ENCODE measurements at regions not wholly inside any gene's neighbourhood (a gene's known extent, or its start where the extent isn't known, plus 50 kb on each side); places are given as distances from the start of the nearest gene placed in this dataset.

DNA sequence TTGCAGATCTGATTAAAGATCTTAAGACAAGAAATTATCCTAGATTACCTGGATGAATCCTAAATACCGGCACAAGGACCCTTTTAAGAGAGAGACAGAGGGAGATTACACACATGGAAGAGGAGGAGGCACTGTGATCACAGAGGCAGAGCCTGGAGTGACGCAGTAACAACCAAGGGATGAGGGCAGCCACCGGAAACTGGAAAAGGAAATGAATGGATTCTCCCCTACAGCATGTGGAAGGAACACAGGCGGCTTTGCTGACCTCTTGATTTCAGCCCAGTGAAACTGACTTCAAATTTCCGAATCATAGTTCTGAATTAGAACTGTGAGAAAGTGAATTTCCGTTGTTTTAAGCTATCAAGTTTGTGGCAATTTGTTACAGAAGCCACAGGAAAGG, 50.2 kb upstream of the IVNS1ABP start:
- Mint-ChIP-seq H3K27me3 (no peaks in the 10 kb centered on the region), H3K27ac (peak overlapping the region in 1 of 2 donors; percentile 71), H3K4me1 (ENCODE audit: low read depth in 2 of 2) (peaks cover 18 to 33% of the 10 kb centered on the region in 2 donors), H3K9me3 (peaks cover 2% of the 10 kb centered on the region), H3K4me3 (no peak overlapping the region), H3K36me3 (peaks cover 15% of the 10 kb centered on the region)
- no peak for ATAC-seq
- DNase-seq (ENCODE audit: low spot score) = no peak
